ENCODE measurements at regions not wholly inside any gene's neighbourhood (a gene's known extent, or its start where the extent isn't known, plus 50 kb on each side); places are given as distances from the start of the nearest gene placed in this dataset.

- no peak for TF ChIP-seq POLR2A (IDR thresholded peaks at IDR 0.05; ENCODE audit: low read length)
- no peak for TF ChIP-seq CTCF (IDR thresholded peaks at IDR 0.05)
- no peak for TF ChIP-seq REST (IDR thresholded peaks at IDR 0.05)
- no peak for TF ChIP-seq KDM1A (IDR thresholded peaks at IDR 0.05; ENCODE audit: low read depth)
- TF ChIP-seq MAX (IDR thresholded peaks at IDR 0.05), result no peak
- no peak for TF ChIP-seq HOXB5 (CRISPR knock-in tag; IDR thresholded peaks at IDR 0.05)
- no peak for TF ChIP-seq KDM5A (IDR thresholded peaks at IDR 0.05)
- no peak for TF ChIP-seq E2F6 (IDR thresholded peaks at IDR 0.05; ENCODE audit: borderline replicate concordance, low read depth)
- TF ChIP-seq CEBPB (IDR thresholded peaks at IDR 0.05), result no peak
Observed at GRCh38 chr10:30176182-30176581, 116.8 kb upstream of the JCAD start.
